ENCODE measurements at regions not wholly inside any gene's neighbourhood (a gene's known extent, or its start where the extent isn't known, plus 50 kb on each side); places are given as distances from the start of the nearest gene placed in this dataset.

- TF ChIP-seq CTCF (IDR thresholded peaks at IDR 0.05; ENCODE audit: poor library complexity, severe bottlenecking) (no peak), EZH2 (IDR thresholded peaks at IDR 0.05; ENCODE audit: borderline replicate concordance, insufficient read depth, low read length, poor library complexity, severe bottlenecking) (no peak), SMC3 (conservative IDR thresholded peaks at IDR 0.05; ENCODE audit: poor library complexity) (no peak), MXI1 (conservative IDR thresholded peaks at IDR 0.05; ENCODE audit: poor library complexity, severe bottlenecking) (no peak), POLR2AphosphoS5 (IDR thresholded peaks at IDR 0.05) (no peak), REST (IDR thresholded peaks at IDR 0.05; ENCODE audit: borderline replicate concordance) (no peak), RAD21 (conservative IDR thresholded peaks at IDR 0.05) (no peak), EP300 (conservative IDR thresholded peaks at IDR 0.05; ENCODE audit: poor library complexity, severe bottlenecking) (no peak), TAF1 (IDR thresholded peaks at IDR 0.05; ENCODE audit: low read depth) (no peak)
Observed at GRCh38 chr7:95691464-95691863, 80.9 kb upstream of the DYNC1I1 start.
